Astrocyte (in vitro differentiated cells and primary cell): ENCODE measurements at regions not wholly inside any gene's neighbourhood (a gene's known extent, or its start where the extent isn't known, plus 50 kb on each side); places are given as distances from the start of the nearest gene placed in this dataset.

Source experiments
- DNase-seq: peaks from one replicate; pipeline ENCODE4 v3.0.0-alpha.2; 2010; ENCODE audit warnings: low read depth
- FAIRE-seq: peaks from 2 replicates; lab custom pipeline; 2011; peaks lifted over from hg19 to GRCh38; lab: Jason Lieb, UNC
- H2AFZ ChIP-seq: 2 replicates; pipeline ENCODE4 v1.6.0; 2012; ENCODE audit warnings: low read depth, low read length, inconsistent platforms
- H3K27ac ChIP-seq: 2 replicates; pipeline ENCODE4 v1.5.1; 2011; ENCODE audit warnings: low read depth, low read length, inconsistent platforms
- H3K27me3 ChIP-seq: 2 replicates; pipeline ENCODE4 v1.6.0; 2011; ENCODE audit warnings: low read length, inconsistent platforms; ENCODE audit not compliant: insufficient read depth
- H3K36me3 ChIP-seq: 2 replicates; pipeline ENCODE4 v1.5.1; 2011; ENCODE audit warnings: low read length, inconsistent platforms; ENCODE audit not compliant: insufficient read depth
- H3K4me1 ChIP-seq: 2 replicates; pipeline ENCODE4 v1.5.1; 2011; ENCODE audit warnings: low read length, inconsistent platforms; ENCODE audit not compliant: insufficient read depth
- H3K4me2 ChIP-seq: 2 replicates; pipeline ENCODE4 v1.6.0; 2012; ENCODE audit warnings: low read length, inconsistent platforms
- H3K4me3 ChIP-seq: 2 replicates; pipeline ENCODE4 v1.5.1; 2011; ENCODE audit warnings: low read depth, mild to moderate bottlenecking, low read length, inconsistent platforms; ENCODE audit not compliant: insufficient read depth
- H3K79me2 ChIP-seq: 2 replicates; pipeline ENCODE4 v1.6.0; 2012; ENCODE audit warnings: mild to moderate bottlenecking, low read length, inconsistent platforms; ENCODE audit not compliant: insufficient read depth
- H3K9ac ChIP-seq: 2 replicates; pipeline ENCODE4 v1.6.0; 2012; ENCODE audit warnings: mild to moderate bottlenecking, low read length, inconsistent platforms
- H3K9me3 ChIP-seq: 2 replicates; pipeline ENCODE4 v1.5.1; 2012; ENCODE audit warnings: low read depth, mild to moderate bottlenecking, low read length, inconsistent platforms; ENCODE audit not compliant: insufficient read depth
- H4K20me1 ChIP-seq: 2 replicates; pipeline ENCODE4 v1.6.0; 2012; ENCODE audit warnings: low read length, inconsistent platforms; ENCODE audit not compliant: insufficient read depth
- H3K27ac Mint-ChIP-seq: one replicate; pipeline ENCODE4 v1.8.0; 2021; ENCODE audit warnings: mild to moderate bottlenecking, mixed read lengths; ENCODE audit not compliant: unreplicated experiment
- H3K27me3 Mint-ChIP-seq: one replicate; pipeline ENCODE4 v1.8.0; 2021; ENCODE audit warnings: low read depth, mixed read lengths; ENCODE audit not compliant: unreplicated experiment
- H3K36me3 Mint-ChIP-seq: one replicate; pipeline ENCODE4 v1.8.0; 2021; ENCODE audit warnings: low read depth, mixed read lengths; ENCODE audit not compliant: unreplicated experiment
- H3K4me1 Mint-ChIP-seq: one replicate; pipeline ENCODE4 v1.8.0; 2021; ENCODE audit warnings: low read depth, mixed read lengths; ENCODE audit not compliant: unreplicated experiment
- H3K4me3 Mint-ChIP-seq: one replicate; pipeline ENCODE4 v1.8.0; 2021; ENCODE audit warnings: mild to moderate bottlenecking, moderate library complexity, mixed read lengths; ENCODE audit not compliant: unreplicated experiment
- H3K9me3 Mint-ChIP-seq: one replicate; pipeline ENCODE4 v1.8.0; 2021; ENCODE audit warnings: mild to moderate bottlenecking, mixed read lengths; ENCODE audit not compliant: unreplicated experiment
- EZH2 ChIP-seq: IDR thresholded peaks from 2 replicates; pipeline ENCODE4 v1.6.1; 2012; ENCODE audit warnings: mild to moderate bottlenecking, low read length, inconsistent platforms; ENCODE audit not compliant: insufficient read depth
- TF ChIP-seq, protein P1 (sequence below): IDR thresholded peaks from 2 replicates; pipeline ENCODE4 v1.5.1; 2011; ENCODE audit warnings: low read depth, mild to moderate bottlenecking, inconsistent platforms, low read length, moderate library complexity; ENCODE audit not compliant: insufficient read depth

DNA sequence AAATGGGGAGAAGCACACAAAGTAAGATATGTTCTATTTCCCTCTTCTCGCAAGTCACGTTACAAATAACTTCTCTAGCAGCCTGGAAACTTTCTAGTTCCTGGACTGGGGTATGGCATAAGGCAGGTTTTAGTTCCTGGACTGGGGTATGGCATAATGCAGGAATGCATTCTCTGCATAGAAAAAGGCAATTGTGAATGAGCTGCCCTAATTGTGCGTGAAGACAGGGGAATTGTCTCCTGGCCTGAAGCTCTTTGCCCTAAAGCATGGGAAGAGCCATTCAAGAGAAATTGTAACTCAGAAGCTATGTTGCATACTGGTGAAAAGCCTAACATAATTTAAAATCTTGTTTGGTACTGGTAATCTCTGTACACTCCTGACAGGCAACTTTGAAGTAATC, 54.3 kb upstream of the CBLB start:
- DNase-seq = no peak
- TF ChIP-seq, protein P1, sequence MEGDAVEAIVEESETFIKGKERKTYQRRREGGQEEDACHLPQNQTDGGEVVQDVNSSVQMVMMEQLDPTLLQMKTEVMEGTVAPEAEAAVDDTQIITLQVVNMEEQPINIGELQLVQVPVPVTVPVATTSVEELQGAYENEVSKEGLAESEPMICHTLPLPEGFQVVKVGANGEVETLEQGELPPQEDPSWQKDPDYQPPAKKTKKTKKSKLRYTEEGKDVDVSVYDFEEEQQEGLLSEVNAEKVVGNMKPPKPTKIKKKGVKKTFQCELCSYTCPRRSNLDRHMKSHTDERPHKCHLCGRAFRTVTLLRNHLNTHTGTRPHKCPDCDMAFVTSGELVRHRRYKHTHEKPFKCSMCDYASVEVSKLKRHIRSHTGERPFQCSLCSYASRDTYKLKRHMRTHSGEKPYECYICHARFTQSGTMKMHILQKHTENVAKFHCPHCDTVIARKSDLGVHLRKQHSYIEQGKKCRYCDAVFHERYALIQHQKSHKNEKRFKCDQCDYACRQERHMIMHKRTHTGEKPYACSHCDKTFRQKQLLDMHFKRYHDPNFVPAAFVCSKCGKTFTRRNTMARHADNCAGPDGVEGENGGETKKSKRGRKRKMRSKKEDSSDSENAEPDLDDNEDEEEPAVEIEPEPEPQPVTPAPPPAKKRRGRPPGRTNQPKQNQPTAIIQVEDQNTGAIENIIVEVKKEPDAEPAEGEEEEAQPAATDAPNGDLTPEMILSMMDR = no peak
- TF ChIP-seq EZH2 = no peak
- no peaks in the 10 kb centered on the region for H4K20me1 ChIP-seq
- H3K4me1 ChIP-seq = no peaks in the 10 kb centered on the region
- H3K9ac ChIP-seq = no peak overlapping the region
- Mint-ChIP-seq H3K4me1 (no peaks in the 10 kb centered on the region), H3K9me3 (peaks cover 16% of the 10 kb centered on the region), H3K27me3 (no peaks in the 10 kb centered on the region), H3K27ac (no peak overlapping the region), H3K36me3 (peaks cover 2% of the 10 kb centered on the region), H3K4me3 (no peak overlapping the region)
- no peaks in the 10 kb centered on the region for H3K36me3 ChIP-seq
- H3K9me3 ChIP-seq = peaks cover 4% of the 10 kb centered on the region
- no peak overlapping the region for H3K4me3 ChIP-seq
- H2AFZ ChIP-seq = no peak overlapping the region
- no peak overlapping the region for H3K27ac ChIP-seq
- no peak for FAIRE-seq
- H3K27me3 ChIP-seq = no peaks in the 10 kb centered on the region
- H3K79me2 ChIP-seq = no peaks in the 10 kb centered on the region
- H3K4me2 ChIP-seq = no peak overlapping the region

DNA sequence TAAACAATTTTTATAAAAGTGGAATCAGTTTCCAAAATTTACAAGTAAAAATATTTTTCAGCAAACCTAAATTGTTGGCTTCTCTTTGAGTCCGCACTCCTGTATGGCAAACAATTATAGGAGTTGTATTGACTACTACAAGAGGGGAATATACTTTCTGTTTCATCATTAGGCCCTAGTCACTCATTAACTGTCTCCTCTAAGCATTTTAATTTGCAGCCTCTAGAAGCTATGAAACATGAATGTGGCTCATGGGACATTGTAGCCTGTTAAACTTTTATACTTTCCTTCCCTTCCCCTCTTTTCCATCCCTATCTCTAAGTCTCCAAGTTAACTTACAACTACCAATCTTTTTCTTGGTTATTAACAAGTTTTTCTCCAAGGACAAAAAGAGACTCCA, 58.9 kb upstream of the CBLB start:
- FAIRE-seq (no peak), DNase-seq (no peak)
- H3K4me1 Mint-ChIP-seq = no peaks in the 10 kb centered on the region
- H3K27ac Mint-ChIP-seq = no peak overlapping the region
- TF ChIP-seq, protein P1 = no peak
- TF ChIP-seq EZH2 = no peak
- no peaks in the 10 kb centered on the region for H3K36me3 ChIP-seq
- no peaks in the 10 kb centered on the region for H3K27me3 Mint-ChIP-seq
- no peaks in the 10 kb centered on the region for H3K4me1 ChIP-seq
- no peaks in the 10 kb centered on the region for H3K27me3 ChIP-seq
- H3K9me3 Mint-ChIP-seq = no peaks in the 10 kb centered on the region
- no peak overlapping the region for H3K9ac ChIP-seq
- no peak overlapping the region for H3K27ac ChIP-seq
- H3K9me3 ChIP-seq = no peaks in the 10 kb centered on the region
- H3K79me2 ChIP-seq = no peaks in the 10 kb centered on the region
- no peak overlapping the region for H3K4me3 ChIP-seq
- no peak overlapping the region for H3K4me3 Mint-ChIP-seq
- H2AFZ ChIP-seq = no peak overlapping the region
- H4K20me1 ChIP-seq = no peaks in the 10 kb centered on the region
- H3K4me2 ChIP-seq = no peak overlapping the region
- no peaks in the 10 kb centered on the region for H3K36me3 Mint-ChIP-seq

DNA sequence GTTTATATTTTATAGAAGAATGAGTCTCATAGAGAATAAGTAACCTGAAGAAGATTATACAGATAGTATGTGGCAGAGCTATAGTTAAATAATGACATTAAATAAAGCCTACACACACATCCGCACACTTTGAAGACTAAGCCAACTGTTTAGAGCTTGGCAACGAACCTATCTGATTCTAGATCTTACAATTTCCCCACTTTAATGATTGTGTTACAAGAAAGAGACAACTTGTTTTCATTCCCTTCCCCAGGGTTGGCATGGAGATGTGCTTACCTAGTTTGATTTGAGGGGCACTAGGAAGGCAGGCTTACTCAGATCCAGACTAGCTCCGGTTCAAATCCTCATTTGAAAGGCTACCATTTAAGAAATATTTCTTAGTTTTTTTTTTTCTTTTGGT, 61.9 kb upstream of the CBLB start:
- FAIRE-seq (no peak), DNase-seq (no peak)
- no peak overlapping the region for H2AFZ ChIP-seq
- H3K9me3 Mint-ChIP-seq = no peaks in the 10 kb centered on the region
- no peaks in the 10 kb centered on the region for H3K27me3 ChIP-seq
- no peaks in the 10 kb centered on the region for H4K20me1 ChIP-seq
- no peaks in the 10 kb centered on the region for H3K4me1 ChIP-seq
- no peak overlapping the region for H3K27ac ChIP-seq
- H3K27ac Mint-ChIP-seq = no peak overlapping the region
- TF ChIP-seq, protein P1 = no peak
- no peak for TF ChIP-seq EZH2
- no peaks in the 10 kb centered on the region for H3K36me3 ChIP-seq
- no peaks in the 10 kb centered on the region for H3K36me3 Mint-ChIP-seq
- H3K27me3 Mint-ChIP-seq = no peaks in the 10 kb centered on the region
- H3K4me3 Mint-ChIP-seq = no peak overlapping the region
- H3K9ac ChIP-seq = no peak overlapping the region
- H3K4me2 ChIP-seq = no peak overlapping the region
- H3K4me1 Mint-ChIP-seq = peaks cover 2% of the 10 kb centered on the region
- no peaks in the 10 kb centered on the region for H3K9me3 ChIP-seq
- H3K79me2 ChIP-seq = no peaks in the 10 kb centered on the region
- no peak overlapping the region for H3K4me3 ChIP-seq
